HCT116 (cell line): ENCODE measurements at regions not wholly inside any gene's neighbourhood (a gene's known extent, or its start where the extent isn't known, plus 50 kb on each side); places are given as distances from the start of the nearest gene placed in this dataset.

Experiments
- ATAC-seq: fragments of 200-7000 bp; cut with Tn5 transposase; 2 replicates; pipeline ENCODE4 v1.9.1; 2020; ENCODE audit warnings: mild to moderate bottlenecking, moderate library complexity
- BruUV-seq: library from RNA; stranded (reverse); fragments of 400-500 nt; replicated peaks from 2 replicates; lab custom pipeline; 2021; lab: Mats Ljungman, UMichigan
- CTCF ChIA-PET: fragments of 300-600 bp; sonication (Branson Sonifier 250); formaldehyde crosslinking; loops from one replicate; lab custom pipeline; 2021; ENCODE audit warnings: antibody characterized with exemption; lab: Charles Lee
- POLR2A ChIA-PET: fragments of 300-600, 350-600 bp; sonication (Branson Sonifier 250); formaldehyde crosslinking; loops from one replicate; lab custom pipeline; 2021; ENCODE audit warnings: antibody characterized with exemption; lab: Charles Lee
- RAD21 ChIA-PET, 2 experiments: fragments of 300-600 bp; sonication (Branson Sonifier 250); formaldehyde crosslinking; loops; one replicate each; lab custom pipeline; 2023; ENCODE audit warnings: low total read pairs in 2 of 2; ENCODE audit not compliant: uncharacterized antibody in 2 of 2, unreplicated experiment in 2 of 2, low non-redundant PET in 1 of 2; lab: Charles Lee
- DNase-seq: peaks from one replicate; pipeline ENCODE4 v3.0.0-alpha.2; 2010; ENCODE audit warnings: low read depth, low spot score
- H2AFZ ChIP-seq: fragments of 200-600 bp; shearing (Covaris generic), sonication (generic); 2 replicates; pipeline ENCODE4 v1.6.1; 2017; ENCODE audit warnings: low read depth, mixed run types, mixed read lengths, antibody characterized with exemption, low read length; ENCODE audit not compliant: poor library complexity, severe bottlenecking
- H3K27ac ChIP-seq: 2 replicates; pipeline ENCODE4 v1.5.1; 2012; ENCODE audit warnings: low read depth, low read length
- H3K27me3 ChIP-seq: fragments of 200-600 bp; sonication (generic); 2 replicates; pipeline ENCODE4 v1.6.1; 2016; ENCODE audit warnings: mixed run types, low read length, mixed read lengths; ENCODE audit not compliant: insufficient read depth
- H3K36me3 ChIP-seq, 2 experiments: fragments of 200-500 bp in 1 of 2; fragments of 200-600 bp in 1 of 2; sonication (Bioruptor generic) in 1 of 2; sonication (generic) in 1 of 2; 2 replicates each; pipeline versions ENCODE4 v1.5.1 to v1.6.1; 2014 to 2016; ENCODE audit warnings: low read length in 2 of 2, inconsistent platforms in 1 of 2, mixed read lengths in 1 of 2, mixed run types in 1 of 2; ENCODE audit not compliant: insufficient read depth in 2 of 2, control insufficient read depth in 1 of 2
- H3K4me1 ChIP-seq, 2 experiments: fragments of 200-600 bp in 1 of 2; sonication (generic) in 1 of 2; 2 replicates each; pipeline versions ENCODE4 v1.5.1 to v1.6.1; 2012 to 2017; ENCODE audit warnings: low read length in 2 of 2, inconsistent platforms in 1 of 2, mild to moderate bottlenecking in 1 of 2, mixed read lengths in 1 of 2, mixed run types in 1 of 2, moderate library complexity in 1 of 2; ENCODE audit not compliant: insufficient read depth in 2 of 2, control insufficient read depth in 1 of 2
- H3K4me2 ChIP-seq: fragments of 200-600 bp; sonication (generic); 2 replicates; pipeline ENCODE4 v1.6.1; 2017; ENCODE audit warnings: mixed run types, low read length, mixed read lengths
- H3K4me3 ChIP-seq, 2 experiments: fragments of 200-600 bp in 1 of 2; sonication (generic) in 1 of 2; replicated peaks in 1 of 2; 2 replicates each; pipeline ENCODE4 v1.5.1; 2011 to 2016; ENCODE audit warnings: low read length in 2 of 2, control low read depth in 1 of 2, low read depth in 1 of 2, mild to moderate bottlenecking in 1 of 2, mixed read lengths in 1 of 2, mixed run types in 1 of 2
- H3K79me2 ChIP-seq: fragments of 200-600 bp; sonication (generic); 2 replicates; pipeline ENCODE4 v1.6.1; 2017; ENCODE audit warnings: mild to moderate bottlenecking, mixed run types, low read length, moderate library complexity, mixed read lengths; ENCODE audit not compliant: insufficient read depth
- H3K9ac ChIP-seq: fragments of 200-600 bp; sonication (generic); 2 replicates; pipeline ENCODE4 v1.6.1; 2016; ENCODE audit warnings: low read length, mixed read lengths
- H3K9me2 ChIP-seq: fragments of 200-600 bp; sonication (generic), shearing (Covaris generic); 2 replicates; pipeline ENCODE4 v1.6.1; 2017; ENCODE audit warnings: mixed run types, mild to moderate bottlenecking, moderate library complexity; ENCODE audit not compliant: insufficient read depth
- H3K9me3 ChIP-seq, 2 experiments: fragments of 200-500 bp in 1 of 2; fragments of 200-600 bp in 1 of 2; sonication (Bioruptor generic) in 1 of 2; sonication (generic) in 1 of 2; 2 replicates each; pipeline ENCODE4 v1.6.1; 2014 to 2017; ENCODE audit warnings: low read length in 2 of 2, mixed read lengths in 2 of 2, inconsistent platforms in 1 of 2, low read depth in 1 of 2, mild to moderate bottlenecking in 1 of 2, mixed run types in 1 of 2, moderate library complexity in 1 of 2; ENCODE audit not compliant: control insufficient read depth in 1 of 2, insufficient read depth in 1 of 2
- H4K20me1 ChIP-seq: fragments of 200-600 bp; sonication (generic), shearing (Covaris generic); 2 replicates; pipeline ENCODE4 v1.6.1; 2017; ENCODE audit warnings: mixed run types, mild to moderate bottlenecking, moderate library complexity; ENCODE audit not compliant: insufficient read depth
- CEBPB ChIP-seq: IDR thresholded peaks from 2 replicates; pipeline ENCODE4 v1.6.1; 2012; ENCODE audit warnings: low read depth
- EZH2 ChIP-seq: fragments of 200-600 bp; sonication (generic); IDR thresholded peaks from 2 replicates; pipeline ENCODE4 v1.6.1; 2017; ENCODE audit warnings: antibody characterized with exemption, mixed run types
- FOSL1 ChIP-seq: IDR thresholded peaks from 2 replicates; pipeline ENCODE4 v1.6.1; 2012; ENCODE audit warnings: low read depth
- MAX ChIP-seq: IDR thresholded peaks from 2 replicates; pipeline ENCODE4 v1.6.1; 2012
- POLR2A ChIP-seq: IDR thresholded peaks from 2 replicates; pipeline ENCODE4 v1.7.0; 2011; ENCODE audit warnings: borderline replicate concordance; ENCODE audit not compliant: insufficient read depth, insufficient read length; ENCODE audit errors: extremely low read depth
- RAD21 ChIP-seq: IDR thresholded peaks from 2 replicates; pipeline ENCODE4 v1.6.1; 2012; ENCODE audit warnings: low read depth, mild to moderate bottlenecking
- REST ChIP-seq: IDR thresholded peaks from 2 replicates; pipeline ENCODE4 v1.6.1; 2012; ENCODE audit warnings: low read depth
- SRF ChIP-seq: IDR thresholded peaks from 2 replicates; pipeline ENCODE4 v1.6.1; 2012; ENCODE audit warnings: low read depth
- ZFX ChIP-seq: fragments of 450-650 bp; IDR thresholded peaks from 2 replicates; pipeline ENCODE4 v1.6.1; 2017
- ZNF274 ChIP-seq: fragments of 200-500 bp; sonication (Bioruptor generic); IDR thresholded peaks from 2 replicates; pipeline ENCODE4 v1.6.1; 2014; ENCODE audit warnings: mild to moderate bottlenecking, low read depth, low read length, inconsistent platforms
- intact Hi-C: fragments of 100-400 bp; cut with micrococcal nuclease; formaldehyde crosslinking; loops from 2 replicates; pipeline ENCODE4 v1.10.0; 2022
- TF ChIP-seq, protein P1 (sequence below), 3 experiments: fragments of 200-600 bp in 1 of 3; sonication (generic) in 1 of 3; IDR thresholded peaks in 2 of 3; conservative IDR thresholded peaks in 1 of 3; 2 replicates each; pipeline ENCODE4 v1.5.1; 2012 to 2017; ENCODE audit warnings: low read depth in 2 of 3, low read length in 2 of 3, antibody characterized with exemption in 1 of 3, borderline replicate concordance in 1 of 3, control low read depth in 1 of 3, mild to moderate bottlenecking in 1 of 3, mixed read lengths in 1 of 3, mixed run types in 1 of 3, moderate library complexity in 1 of 3; ENCODE audit not compliant: insufficient read depth in 1 of 3

GRCh38 chr15:95228856-95229555 is 997.6 kb downstream of the MCTP2 start:
- no TSS peak for BruUV-seq
- CTCF ChIA-PET = no interaction called here
- POLR2A ChIA-PET = no interaction called here

More at GRCh38 chr15:95228856-95229555, 997.6 kb downstream of the MCTP2 start:
- intact Hi-C loops = no loop called here
- Histone ChIP-seq H3K9ac (no peak overlapping the region), H3K9me3 (no peaks in the 10 kb centered on the region), H3K27me3 (peaks cover 4% of the 10 kb centered on the region), H3K4me1 (no peaks in the 10 kb centered on the region), H3K4me2 (no peak overlapping the region), H3K4me3 (no peak overlapping the region), H2AFZ (no peak overlapping the region), H3K27ac (no peak overlapping the region), H3K36me3 (no peaks in the 10 kb centered on the region), H3K9me2 (no peaks in the 10 kb centered on the region), H4K20me1 (no peaks in the 10 kb centered on the region), H3K79me2 (no peaks in the 10 kb centered on the region)
- RAD21 ChIA-PET = no interaction called here
- DNase-seq = no peak
- ATAC-seq = no peak
- TF ChIP-seq MAX (no peak), REST (no peak), SRF (no peak), EZH2 (no peak), CEBPB (no peak), POLR2A (no peak), RAD21 (no peak), ZFX (no peak), ZNF274 (no peak), FOSL1 (no peak)
- TF ChIP-seq, protein P1, sequence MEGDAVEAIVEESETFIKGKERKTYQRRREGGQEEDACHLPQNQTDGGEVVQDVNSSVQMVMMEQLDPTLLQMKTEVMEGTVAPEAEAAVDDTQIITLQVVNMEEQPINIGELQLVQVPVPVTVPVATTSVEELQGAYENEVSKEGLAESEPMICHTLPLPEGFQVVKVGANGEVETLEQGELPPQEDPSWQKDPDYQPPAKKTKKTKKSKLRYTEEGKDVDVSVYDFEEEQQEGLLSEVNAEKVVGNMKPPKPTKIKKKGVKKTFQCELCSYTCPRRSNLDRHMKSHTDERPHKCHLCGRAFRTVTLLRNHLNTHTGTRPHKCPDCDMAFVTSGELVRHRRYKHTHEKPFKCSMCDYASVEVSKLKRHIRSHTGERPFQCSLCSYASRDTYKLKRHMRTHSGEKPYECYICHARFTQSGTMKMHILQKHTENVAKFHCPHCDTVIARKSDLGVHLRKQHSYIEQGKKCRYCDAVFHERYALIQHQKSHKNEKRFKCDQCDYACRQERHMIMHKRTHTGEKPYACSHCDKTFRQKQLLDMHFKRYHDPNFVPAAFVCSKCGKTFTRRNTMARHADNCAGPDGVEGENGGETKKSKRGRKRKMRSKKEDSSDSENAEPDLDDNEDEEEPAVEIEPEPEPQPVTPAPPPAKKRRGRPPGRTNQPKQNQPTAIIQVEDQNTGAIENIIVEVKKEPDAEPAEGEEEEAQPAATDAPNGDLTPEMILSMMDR (IDR thresholded peaks at IDR 0.05 in 2 of 3, conservative IDR thresholded peaks at IDR 0.05 in 1 of 3; ENCODE audit: borderline replicate concordance in 1 of 3, insufficient read depth in 1 of 3, low read depth in 2 of 3, low read length in 2 of 3) = no peak
